GM19238 (cell line): ENCODE measurements at regions not wholly inside any gene's neighbourhood (a gene's known extent, or its start where the extent isn't known, plus 50 kb on each side); places are given as distances from the start of the nearest gene placed in this dataset.

ENCODE experiments used
- DNase-seq: peaks from one replicate; pipeline ENCODE4 v3.0.0; 2011; ENCODE audit warnings: low spot score; ENCODE audit not compliant: insufficient read length

DNA sequence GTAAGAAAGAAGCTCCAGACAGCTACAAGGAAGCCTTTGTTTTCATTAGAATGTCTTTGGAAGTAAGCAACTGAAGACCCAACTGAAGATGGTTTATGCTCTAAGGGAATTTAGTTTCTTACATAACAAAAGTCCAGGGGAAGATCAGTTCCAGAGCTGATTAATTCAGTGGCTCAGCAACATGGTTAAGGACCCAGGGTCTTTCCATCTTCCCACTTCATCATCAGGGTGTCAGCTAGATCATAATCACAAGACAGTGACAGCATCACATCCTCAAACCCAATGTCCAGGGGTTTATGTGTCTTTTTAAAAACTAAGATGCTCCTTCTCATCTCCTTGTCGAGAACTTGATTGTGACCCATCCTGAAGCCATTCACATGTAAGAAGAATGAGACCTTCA, 119.7 kb upstream of the PRDM1 start:
- DNase-seq, result no peak

DNA sequence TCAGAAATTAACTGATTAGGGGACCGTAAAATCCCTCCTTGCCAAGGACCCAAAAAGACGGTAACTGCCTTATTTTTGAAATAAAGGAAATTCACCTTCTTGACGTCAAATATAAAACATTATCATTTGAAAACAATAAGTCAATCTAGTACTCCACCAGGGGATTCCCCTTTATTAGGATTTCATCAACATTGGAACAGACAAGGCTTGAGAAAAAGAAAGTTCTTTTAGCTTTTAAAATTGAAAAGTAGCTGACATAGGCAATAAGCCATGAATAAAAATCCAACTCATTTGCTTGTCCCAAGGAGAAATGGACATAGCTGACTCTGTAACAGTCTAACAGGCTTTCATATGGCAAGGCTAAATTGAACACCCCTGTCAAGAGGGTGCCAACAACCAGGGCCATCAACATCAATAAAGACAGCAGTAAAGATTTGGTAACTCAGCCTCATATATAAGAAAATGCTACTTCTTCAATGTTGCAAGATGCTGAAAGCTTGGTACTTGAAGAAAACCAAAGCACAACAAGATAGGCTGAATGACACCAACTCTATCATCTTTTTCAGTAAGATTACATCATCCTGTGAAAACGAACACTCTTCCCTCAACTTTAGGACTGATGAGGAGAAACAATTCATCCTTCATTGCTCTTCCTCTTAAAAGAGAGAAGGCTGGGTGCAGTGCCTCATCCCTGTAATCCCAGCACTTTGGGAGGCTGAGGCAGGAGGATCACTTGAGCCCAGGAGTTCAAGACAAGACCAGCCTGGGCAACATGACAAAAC, 121.0 kb upstream of the PRDM1 start:
- no peak for DNase-seq

DNA sequence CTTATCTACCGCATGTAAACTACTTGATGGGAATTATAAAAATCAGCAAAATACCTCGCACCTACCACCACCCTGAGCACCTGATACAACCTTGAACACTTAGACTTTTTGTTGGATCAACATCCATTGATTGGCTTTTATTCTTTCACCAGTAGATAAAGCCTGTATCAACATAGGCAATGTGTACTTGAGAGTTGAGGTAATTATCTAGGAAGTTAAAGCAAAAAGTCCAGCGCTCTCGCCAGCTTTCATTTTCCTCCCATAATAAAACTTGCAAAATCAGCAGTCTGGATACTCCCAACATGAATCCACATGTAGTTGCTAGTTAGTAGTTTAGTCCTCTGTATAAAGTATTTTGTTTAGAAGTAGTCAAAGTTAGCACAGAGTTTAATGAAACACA, 132.0 kb upstream of the PRDM1 start:
- no peak for DNase-seq

DNA sequence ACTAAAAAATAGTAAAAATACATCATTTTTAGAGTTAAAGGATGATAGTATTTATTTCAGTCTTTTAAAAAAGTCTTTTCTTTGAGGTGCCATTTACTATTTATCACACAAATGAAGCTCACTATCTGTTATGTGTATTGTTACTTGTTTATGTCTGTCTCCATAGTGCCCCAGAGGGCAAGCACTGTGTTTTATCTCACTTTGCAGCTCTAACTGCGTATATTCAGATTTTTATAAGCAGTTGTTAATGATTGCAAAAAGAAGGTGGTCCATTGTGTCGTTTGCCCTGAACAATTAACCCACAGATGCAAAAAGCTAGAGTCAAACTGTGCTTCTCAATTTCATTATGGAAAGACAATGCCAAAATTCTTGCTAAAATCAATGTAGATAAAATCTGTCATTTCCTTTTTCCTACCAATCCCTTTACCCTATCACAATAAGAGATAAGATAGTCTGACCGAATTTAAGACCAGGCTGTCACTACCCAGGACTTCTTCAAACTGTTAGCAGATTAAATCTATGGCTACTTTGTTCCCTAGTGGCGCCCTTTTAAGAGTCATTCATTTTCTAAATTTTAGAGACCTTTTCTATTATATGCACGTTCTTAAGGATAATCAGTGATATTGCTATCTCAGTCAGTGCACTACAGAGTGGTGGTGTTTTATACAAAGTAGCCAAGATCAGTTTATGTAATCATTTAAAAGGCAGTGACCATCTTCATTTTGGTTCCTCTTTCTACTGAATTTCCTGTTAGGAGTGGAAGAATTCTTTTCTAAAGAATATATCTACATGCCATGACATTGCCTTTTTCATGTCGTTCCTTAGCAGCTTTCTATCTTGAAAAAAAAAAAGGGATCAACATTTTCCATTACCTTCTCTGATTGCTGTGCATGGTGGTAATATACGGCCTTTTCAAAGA, 133.1 kb upstream of the PRDM1 start:
- DNase-seq, result no peak

DNA sequence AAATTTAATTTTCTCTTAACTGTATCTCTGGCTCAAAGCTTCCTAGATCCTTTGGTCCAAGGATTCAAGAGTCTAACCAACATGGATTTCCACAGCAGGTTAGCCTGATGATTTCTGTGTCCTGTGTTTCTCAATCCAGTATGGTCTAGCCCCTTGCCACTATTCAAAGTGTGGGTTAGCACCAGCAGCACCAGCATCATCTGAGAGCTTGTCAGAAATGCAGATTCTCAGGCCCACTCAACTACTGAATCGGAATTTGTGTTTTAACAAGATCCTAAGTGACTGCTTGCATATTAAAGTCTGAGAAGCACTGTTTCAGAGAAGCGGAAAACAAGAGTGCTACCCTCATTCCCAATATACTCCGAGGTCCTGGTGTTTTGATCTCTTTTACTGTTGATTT, 133.8 kb upstream of the PRDM1 start:
- no peak for DNase-seq

DNA sequence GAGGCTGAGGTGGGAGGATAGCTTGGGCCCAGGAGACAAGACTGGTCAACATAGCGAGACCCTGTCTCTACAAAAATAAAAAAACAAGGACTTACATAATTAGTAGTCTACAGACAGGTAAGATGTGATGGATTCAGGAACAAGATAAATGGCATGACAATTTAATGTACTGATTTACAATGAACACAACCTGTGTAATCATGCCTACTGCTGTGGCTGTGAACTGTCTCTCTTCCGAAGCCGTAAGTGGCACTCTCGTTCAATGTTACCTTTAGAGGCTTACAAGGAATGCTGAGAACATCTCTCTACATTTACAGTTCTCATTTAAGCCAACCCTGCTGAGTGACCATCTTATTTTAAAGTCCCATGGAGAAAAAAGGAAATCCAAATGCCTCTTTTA, 134.8 kb upstream of the PRDM1 start:
- DNase-seq, result no peak

DNA sequence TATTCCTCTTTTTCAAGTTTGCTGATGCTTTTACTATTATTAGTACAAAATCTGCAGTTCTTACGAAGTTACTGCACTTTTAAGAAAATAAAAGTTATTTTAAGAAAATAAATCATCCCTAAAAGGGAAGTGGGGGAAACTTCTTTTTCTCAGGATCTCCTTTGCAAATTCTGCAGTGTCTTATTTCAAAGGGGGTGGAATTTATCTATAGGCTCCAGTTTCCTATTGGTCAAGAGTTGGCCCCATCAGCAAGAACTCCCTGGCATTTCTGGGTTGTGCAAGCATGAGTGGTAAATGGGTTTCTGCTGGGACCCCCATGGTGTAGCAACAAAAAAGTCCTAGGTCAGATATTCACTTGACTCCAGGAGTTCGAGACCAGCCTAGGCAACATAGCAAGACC, 136.3 kb upstream of the PRDM1 start:
- DNase-seq, result no peak

DNA sequence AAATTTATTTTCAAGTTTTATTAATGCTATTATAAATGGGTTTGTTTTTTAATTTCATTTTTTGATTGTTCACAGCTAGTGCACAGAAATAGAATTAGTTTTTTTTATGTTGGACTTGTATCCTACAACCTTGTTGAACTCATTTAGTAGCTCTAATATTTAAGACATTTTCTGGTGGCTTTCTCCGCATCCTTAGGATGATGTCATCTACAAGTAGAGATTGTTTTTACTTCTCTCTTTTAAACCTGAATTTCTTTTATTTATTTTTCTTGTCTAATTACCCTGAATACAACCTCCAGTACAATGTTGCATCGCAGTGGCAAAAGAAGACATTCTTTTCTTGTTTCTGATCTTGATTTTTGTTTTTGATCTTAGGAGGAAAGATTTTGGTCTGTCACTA, 142.6 kb upstream of the PRDM1 start:
- no peak for DNase-seq

DNA sequence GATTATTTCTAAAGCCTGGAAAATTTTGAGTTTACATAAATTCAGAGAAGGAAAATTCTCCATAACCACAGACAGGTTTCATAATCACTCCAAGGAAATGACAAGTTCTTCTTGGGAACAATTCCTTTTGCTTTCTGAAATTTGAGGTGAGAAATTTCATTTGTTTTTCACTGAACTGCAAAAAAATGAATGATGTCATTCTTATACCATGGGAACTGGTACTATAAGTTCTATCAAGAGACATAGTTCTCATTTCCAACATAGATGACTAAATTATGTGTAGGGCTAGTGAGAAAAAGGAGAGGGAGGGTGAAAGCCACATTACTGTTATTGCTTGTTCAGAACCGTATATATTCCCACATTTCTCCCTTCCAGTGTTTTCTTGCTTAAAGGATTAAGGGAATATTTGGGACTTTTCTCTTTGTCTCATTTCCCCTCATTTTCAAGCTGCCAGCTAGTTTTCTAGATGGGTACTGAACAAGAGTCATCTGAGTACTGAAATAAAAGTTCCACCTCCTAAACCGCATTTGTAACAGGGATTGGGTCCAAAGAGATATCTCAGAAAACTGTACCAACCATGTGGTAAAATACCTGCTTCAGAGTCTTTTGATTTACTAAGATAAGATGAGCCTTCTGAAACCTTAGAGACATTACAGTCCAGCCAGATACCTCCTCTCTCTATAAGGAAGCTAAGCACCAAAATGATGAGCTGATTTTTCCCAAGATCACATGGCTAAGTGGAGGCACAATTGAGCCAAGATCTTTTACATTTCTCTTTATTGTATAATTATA, 144.3 kb upstream of the PRDM1 start:
- no peak for DNase-seq

DNA sequence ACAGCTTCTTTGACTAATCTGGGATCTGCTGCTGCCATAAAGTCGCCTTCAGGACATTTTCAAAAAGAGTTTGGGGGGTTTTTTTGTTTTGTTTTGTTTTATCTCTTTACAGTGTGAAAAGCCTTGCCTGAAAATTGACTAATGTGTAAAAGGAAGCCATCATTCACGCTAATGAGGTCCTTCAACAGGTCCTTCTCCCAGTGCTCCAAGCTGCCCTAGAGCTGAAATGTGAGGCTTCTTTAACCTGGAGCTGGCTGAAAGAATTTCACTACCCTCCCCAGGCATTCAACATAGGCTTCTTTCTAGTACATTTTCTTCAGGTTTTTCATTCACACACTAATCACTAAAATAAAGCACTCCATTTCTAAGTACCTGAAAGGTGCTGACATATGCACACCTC, 145.1 kb upstream of the PRDM1 start:
- DNase-seq, result no peak

DNA sequence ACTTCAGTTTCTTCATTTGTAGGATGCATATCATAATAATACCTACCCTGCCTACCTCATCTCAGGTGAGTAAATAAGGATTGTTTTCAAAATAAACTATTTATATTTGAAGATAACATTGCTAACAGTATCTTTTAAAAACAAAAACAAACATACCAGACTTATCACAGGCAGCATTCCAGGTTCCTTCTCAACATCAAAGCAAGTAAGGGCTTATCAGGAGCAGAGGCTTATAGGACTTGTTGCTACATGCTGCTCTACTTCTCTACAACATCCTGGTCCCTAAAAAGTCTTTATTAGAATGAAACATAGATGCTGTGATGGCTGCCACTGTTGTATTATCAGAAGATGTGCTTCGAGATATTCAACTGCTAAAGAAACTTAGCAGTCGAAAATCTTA, 149.2 kb upstream of the PRDM1 start:
- no peak for DNase-seq

DNA sequence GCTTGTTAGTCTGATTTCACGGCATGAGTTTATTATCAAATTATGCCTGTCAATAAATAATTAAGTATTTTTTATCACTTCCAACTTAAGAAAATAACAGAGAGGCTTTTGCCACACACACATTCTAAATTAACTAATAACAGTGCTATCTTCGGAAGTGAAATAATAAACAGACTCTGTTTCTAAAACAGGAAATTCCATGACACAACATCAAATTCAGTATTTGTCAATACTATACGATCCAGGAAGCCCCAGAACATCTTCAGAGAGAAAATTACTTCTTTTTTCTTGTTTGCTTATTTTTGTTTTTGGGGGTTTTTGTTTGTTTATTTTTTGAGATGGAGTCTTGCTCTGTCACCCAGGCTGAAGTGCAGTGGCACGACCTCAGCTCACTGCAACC, 150.7 kb upstream of the PRDM1 start:
- no peak for DNase-seq

DNA sequence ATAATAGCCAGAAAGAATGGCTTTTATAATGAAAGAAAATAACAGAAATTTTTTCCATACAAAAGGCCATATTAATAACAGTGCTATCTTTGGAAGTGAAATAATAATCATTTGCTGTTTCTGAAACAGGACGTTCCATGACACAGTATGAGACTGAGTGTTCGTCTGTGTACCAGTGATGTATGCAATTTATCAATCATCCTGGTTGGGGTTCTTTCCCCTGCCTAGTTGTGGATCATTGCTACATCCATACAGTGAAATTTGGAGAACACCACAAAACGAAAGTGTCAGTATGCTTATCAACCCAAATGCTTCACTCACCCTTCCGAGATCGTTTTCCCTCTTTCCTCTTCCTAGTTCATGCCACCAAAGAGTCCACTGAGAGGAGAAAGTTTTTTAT, 151.4 kb upstream of the PRDM1 start:
- DNase-seq, result no peak

DNA sequence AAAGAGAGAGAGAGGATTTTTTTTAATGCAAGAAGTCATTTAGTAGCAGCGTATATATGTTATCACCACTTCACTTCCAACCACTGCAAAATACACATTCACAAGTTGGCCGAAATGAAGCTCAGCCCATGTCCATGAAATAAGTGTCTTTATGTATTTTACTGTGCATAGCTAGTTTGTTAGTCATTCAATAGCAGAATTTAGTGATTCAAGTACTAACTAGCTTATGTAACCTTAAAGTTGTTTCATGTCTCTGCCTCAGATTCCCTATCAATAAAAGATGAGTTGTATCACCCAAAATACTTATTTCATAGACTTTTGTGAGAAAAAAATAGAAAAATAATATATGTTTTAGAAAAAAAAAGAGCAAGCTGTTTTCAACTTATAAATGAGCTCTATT, 153.7 kb upstream of the PRDM1 start:
- DNase-seq, result no peak

DNA sequence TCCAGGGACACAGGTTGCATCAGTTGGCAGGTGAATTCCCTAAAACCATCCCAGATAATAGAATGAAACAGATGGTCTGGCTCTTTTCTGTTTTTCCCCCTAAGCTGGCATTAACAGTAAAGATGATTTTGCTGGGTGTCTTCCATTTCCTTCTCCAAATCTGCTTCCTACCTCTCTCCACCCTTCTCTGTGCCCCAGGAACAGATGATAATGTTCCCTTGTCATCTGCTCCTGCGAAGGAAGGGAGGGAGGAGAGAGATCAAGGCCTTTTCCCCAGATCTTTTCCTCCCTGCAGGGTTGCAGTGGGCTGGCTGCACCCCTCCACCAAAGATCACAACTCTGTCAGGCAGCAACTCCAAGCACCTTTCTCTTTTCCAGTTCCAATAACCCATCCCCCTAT, 156.5 kb upstream of the PRDM1 start:
- DNase-seq, result no peak

DNA sequence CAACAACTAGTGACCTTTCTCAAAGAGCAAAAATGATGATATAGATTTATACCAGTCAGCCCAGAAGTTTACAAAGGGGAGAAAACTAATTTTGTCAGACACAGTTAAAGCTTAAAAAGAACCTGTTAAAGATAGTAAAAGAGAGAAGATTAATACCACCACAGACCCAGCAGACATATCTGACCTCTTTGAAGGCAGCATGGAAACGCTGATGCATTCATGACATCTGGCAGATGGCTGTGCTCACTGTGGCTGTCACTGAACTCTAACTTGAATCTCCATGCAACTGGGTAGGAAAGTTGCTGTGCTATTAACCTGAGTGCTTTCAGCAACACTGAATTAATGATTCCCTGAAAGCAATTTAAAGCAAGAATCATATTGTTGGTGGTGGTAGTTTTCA, 159.8 kb upstream of the PRDM1 start:
- no peak for DNase-seq

DNA sequence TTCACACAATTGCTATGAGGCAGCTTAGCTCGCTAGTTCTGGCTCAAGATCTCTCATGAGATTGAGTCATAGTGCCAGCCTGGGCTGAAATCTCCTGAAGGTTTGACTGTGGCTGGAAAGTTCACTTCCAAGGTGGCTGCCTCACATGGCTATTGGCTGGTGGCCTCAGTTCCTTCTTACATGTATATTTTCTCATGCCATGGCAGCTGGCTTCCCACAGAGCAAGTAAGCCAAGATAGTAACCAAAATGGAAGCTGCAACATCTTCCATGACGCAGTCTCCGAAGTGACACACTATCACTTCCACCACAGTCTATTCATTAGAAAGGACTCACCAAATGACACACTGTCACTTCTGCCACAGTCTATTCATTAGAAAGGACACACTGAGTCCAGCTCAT, 160.4 kb upstream of the PRDM1 start:
- no peak for DNase-seq

DNA sequence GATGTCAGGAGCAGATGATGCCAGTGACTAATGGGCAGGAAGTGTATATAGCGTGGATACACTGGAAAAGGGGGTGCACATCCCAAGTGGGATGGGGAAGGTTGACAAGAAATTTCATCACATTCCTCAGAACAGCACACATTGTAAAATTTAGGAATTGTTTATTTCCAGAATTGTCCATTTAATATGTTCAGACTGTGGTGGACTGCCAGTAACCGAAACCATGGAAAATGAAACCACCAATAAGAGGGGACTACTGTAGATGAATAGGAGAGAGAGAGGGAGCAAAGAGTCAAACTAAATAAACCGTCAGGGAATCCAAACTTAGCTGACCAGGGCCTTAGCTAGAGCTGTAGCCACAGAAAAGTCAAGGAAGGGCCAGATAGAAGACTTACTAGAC, 164.4 kb upstream of the PRDM1 start:
- no peak for DNase-seq

DNA sequence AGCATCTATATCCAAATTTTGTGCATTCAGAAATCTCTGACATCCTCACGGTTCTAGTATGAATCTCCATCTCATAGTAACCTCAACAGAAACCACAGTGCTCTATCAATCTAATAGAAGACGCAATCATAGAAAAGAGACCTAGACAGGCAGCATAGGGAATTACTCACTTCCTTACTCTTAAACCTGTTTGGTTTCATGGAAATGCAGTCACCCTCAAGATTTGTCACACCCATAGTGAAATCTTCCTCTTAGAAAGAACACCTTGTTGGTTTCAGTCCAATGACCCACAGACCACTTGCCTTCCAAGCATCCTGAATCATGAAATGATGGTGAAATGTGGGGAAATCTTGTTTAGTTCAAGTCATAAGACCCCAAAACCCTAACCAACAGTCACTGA, 166.1 kb upstream of the PRDM1 start:
- no peak for DNase-seq

DNA sequence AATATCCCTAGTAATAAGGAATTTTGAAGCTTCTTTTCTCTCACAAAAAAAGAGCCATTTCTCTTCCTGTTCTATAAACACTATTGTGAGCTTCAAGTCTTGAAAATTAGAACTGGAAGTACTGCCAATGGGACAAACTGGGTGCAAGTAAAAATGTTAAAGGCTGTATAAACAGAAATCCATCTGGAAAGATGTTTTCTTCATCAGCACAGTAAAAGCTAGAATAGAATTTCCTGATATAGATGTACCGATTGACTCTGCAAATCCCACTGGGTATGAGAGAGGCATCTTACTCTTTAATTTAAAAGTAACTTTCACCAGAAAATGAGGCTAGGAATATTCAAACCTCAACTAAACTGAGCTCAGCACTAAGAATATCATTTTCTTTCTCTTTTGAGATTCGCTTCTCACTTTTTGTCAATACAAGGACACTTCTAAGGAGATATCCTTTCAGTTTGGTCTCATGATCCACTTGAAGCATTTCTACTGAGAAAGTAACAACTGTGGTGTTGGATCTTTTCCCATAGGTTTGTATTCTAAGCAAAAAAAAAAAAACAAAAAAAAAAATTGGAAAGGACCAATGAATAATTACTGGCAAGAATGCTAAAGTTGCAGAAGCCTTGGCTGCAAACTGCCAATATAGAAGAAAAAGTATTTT, 169.0 kb upstream of the PRDM1 start:
- DNase-seq, result no peak

DNA sequence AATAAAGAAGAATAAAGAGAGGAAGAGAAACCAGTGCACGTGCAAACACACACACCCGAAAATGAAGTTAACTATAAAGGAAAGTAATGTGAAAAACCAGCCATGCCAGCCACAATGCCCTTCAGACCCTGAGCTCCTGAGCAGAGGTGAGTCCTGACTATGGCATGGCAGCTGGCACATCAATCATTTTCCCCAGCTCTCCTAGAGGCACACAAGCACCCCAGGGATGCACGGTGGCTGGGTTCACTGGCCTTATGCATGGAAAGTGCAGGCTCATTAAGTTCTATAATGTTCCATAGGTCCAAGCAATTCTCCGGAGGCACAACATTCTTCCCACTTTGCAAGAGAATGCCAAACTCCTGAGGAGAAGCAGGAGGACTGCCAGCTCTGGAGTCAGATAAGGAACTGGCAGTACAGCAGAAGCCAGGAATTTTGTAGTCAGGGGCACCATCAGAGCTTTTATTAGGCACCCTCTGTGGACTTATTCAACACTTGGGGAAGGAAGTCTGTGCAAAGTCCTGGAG, 175.0 kb upstream of the PRDM1 start:
- DNase-seq, result no peak
